SK-N-MC (cell line): ENCODE measurements at regions not wholly inside any gene's neighbourhood (a gene's known extent, or its start where the extent isn't known, plus 50 kb on each side); places are given as distances from the start of the nearest gene placed in this dataset.

ENCODE experiments used
- DNase-seq: peaks from one replicate; pipeline ENCODE4 v3.0.0-alpha.2; 2011; ENCODE audit warnings: low read depth, low spot score
- H3K27ac ChIP-seq: fragments of 200-600 bp; sonication (generic); 2 replicates; pipeline ENCODE4 v1.5.1; 2016; ENCODE audit warnings: mixed run types
- H3K36me3 ChIP-seq: fragments of 200-600 bp; sonication (generic); 2 replicates; pipeline ENCODE4 v1.6.1; 2017; ENCODE audit warnings: antibody characterized with exemption, low read length, mixed read lengths; ENCODE audit not compliant: insufficient read depth
- H3K4me3 ChIP-seq: fragments of 200-600 bp; sonication (generic); 2 replicates; pipeline ENCODE4 v1.5.1; 2016
- H3K9ac ChIP-seq: fragments of 200-600 bp; sonication (generic); 2 replicates; pipeline ENCODE4 v1.8.0; 2017; ENCODE audit warnings: mixed run types, mixed read lengths; ENCODE audit not compliant: insufficient read length
- H3K9me3 ChIP-seq: fragments of 200-600 bp; sonication (generic); 2 replicates; pipeline ENCODE4 v1.6.1; 2017; ENCODE audit warnings: low read depth, mild to moderate bottlenecking, antibody characterized with exemption, low read length, moderate library complexity, mixed read lengths
- EZH2 ChIP-seq: fragments of 200-600 bp; sonication (generic); IDR thresholded peaks from one replicate; pipeline ENCODE4 v1.6.1; 2017; ENCODE audit warnings: antibody characterized with exemption
- FOXP2 ChIP-seq: optimal IDR thresholded peaks from 2 replicates; pipeline ENCODE3; 2011; ENCODE audit warnings: mild to moderate bottlenecking, moderate library complexity; ENCODE audit not compliant: insufficient read depth; ENCODE audit errors: extremely low read length, control extremely low read depth
- POLR2AphosphoS5 ChIP-seq: IDR thresholded peaks from 2 replicates; pipeline ENCODE4 v1.6.1; 2012; ENCODE audit warnings: mild to moderate bottlenecking, low read depth, low read length, borderline replicate concordance

- H3K27ac ChIP-seq, result no peak overlapping the region
- no peak for TF ChIP-seq EZH2
- TF ChIP-seq POLR2AphosphoS5, result no peak
- no peak for TF ChIP-seq FOXP2
- H3K9ac ChIP-seq, result no peak overlapping the region
- no peaks in the 10 kb centered on the region for H3K36me3 ChIP-seq
- no peak for DNase-seq
- H3K4me3 ChIP-seq, result no peak overlapping the region
- no peaks in the 10 kb centered on the region for H3K9me3 ChIP-seq
Measured at GRCh38 chr5:89954916-89955315, 454.6 kb downstream of the CETN3 start.

GRCh38 chr5:89951876-89952275 is 457.7 kb downstream of the CETN3 start:
- Histone ChIP-seq H3K9ac (no peak overlapping the region), H3K9me3 (no peaks in the 10 kb centered on the region), H3K4me3 (no peak overlapping the region), H3K27ac (no peak overlapping the region), H3K36me3 (no peaks in the 10 kb centered on the region)
- TF ChIP-seq EZH2, result no peak
- TF ChIP-seq POLR2AphosphoS5, result no peak
- no peak for TF ChIP-seq FOXP2
- DNase-seq, result no peak

- no peak overlapping the region for H3K9ac ChIP-seq
- H3K4me3 ChIP-seq, result no peak overlapping the region
- no peaks in the 10 kb centered on the region for H3K9me3 ChIP-seq
- no peaks in the 10 kb centered on the region for H3K36me3 ChIP-seq
- H3K27ac ChIP-seq, result no peak overlapping the region
- no peak for TF ChIP-seq EZH2
- no peak for DNase-seq
Measured at GRCh38 chr5:89950234-89950633, 459.3 kb downstream of the CETN3 start.

- DNase-seq, result no peak
- H3K4me3 ChIP-seq, result no peak overlapping the region
- no peaks in the 10 kb centered on the region for H3K9me3 ChIP-seq
- no peak overlapping the region for H3K9ac ChIP-seq
- H3K27ac ChIP-seq, result no peak overlapping the region
- H3K36me3 ChIP-seq, result no peaks in the 10 kb centered on the region
- no peak for TF ChIP-seq FOXP2
- no peak for TF ChIP-seq POLR2AphosphoS5
- TF ChIP-seq EZH2, result no peak
Measured at GRCh38 chr5:89948977-89949376, 460.6 kb downstream of the CETN3 start.

GRCh38 chr5:89946916-89947315 is 462.6 kb downstream of the CETN3 start:
- no peaks in the 10 kb centered on the region for H3K9me3 ChIP-seq
- H3K36me3 ChIP-seq, result no peaks in the 10 kb centered on the region
- H3K9ac ChIP-seq, result no peak overlapping the region
- no peak for TF ChIP-seq FOXP2
- no peak for TF ChIP-seq EZH2
- no peak for TF ChIP-seq POLR2AphosphoS5
- no peak for DNase-seq
- H3K4me3 ChIP-seq, result no peak overlapping the region
- no peak overlapping the region for H3K27ac ChIP-seq

GRCh38 chr5:89946508-89946907 is 463.0 kb downstream of the CETN3 start:
- DNase-seq, result no peak
- H3K9me3 ChIP-seq, result no peaks in the 10 kb centered on the region
- H3K9ac ChIP-seq, result no peak overlapping the region
- no peak overlapping the region for H3K27ac ChIP-seq
- TF ChIP-seq FOXP2, result no peak
- TF ChIP-seq EZH2, result no peak
- TF ChIP-seq POLR2AphosphoS5, result no peak
- no peaks in the 10 kb centered on the region for H3K36me3 ChIP-seq
- H3K4me3 ChIP-seq, result no peak overlapping the region

GRCh38 chr5:89942171-89942570 is 467.4 kb downstream of the CETN3 start:
- Histone ChIP-seq H3K4me3 (no peak overlapping the region), H3K9ac (no peak overlapping the region), H3K36me3 (no peaks in the 10 kb centered on the region), H3K27ac (no peak overlapping the region), H3K9me3 (no peaks in the 10 kb centered on the region)
- no peak for DNase-seq
- no peak for TF ChIP-seq EZH2
- no peak for TF ChIP-seq FOXP2
- TF ChIP-seq POLR2AphosphoS5, result no peak

GRCh38 chr5:89936576-89936975 is 473.0 kb downstream of the CETN3 start:
- no peaks in the 10 kb centered on the region for H3K9me3 ChIP-seq
- TF ChIP-seq FOXP2, result no peak
- no peak for TF ChIP-seq EZH2
- no peak for TF ChIP-seq POLR2AphosphoS5
- no peaks in the 10 kb centered on the region for H3K36me3 ChIP-seq
- no peak overlapping the region for H3K4me3 ChIP-seq
- no peak overlapping the region for H3K9ac ChIP-seq
- H3K27ac ChIP-seq, result no peak overlapping the region
- DNase-seq, result no peak

- TF ChIP-seq FOXP2 (no peak), POLR2AphosphoS5 (no peak), EZH2 (no peak)
- no peak overlapping the region for H3K4me3 ChIP-seq
- DNase-seq, result no peak
- no peaks in the 10 kb centered on the region for H3K9me3 ChIP-seq
- H3K27ac ChIP-seq, result no peak overlapping the region
- no peak overlapping the region for H3K9ac ChIP-seq
- H3K36me3 ChIP-seq, result no peaks in the 10 kb centered on the region
Measured at GRCh38 chr5:89934069-89934468, 475.5 kb downstream of the CETN3 start.

- no peak for DNase-seq
- H3K9me3 ChIP-seq, result no peaks in the 10 kb centered on the region
- TF ChIP-seq FOXP2 (no peak), POLR2AphosphoS5 (no peak), EZH2 (no peak)
- no peak overlapping the region for H3K9ac ChIP-seq
- H3K27ac ChIP-seq, result no peak overlapping the region
- no peak overlapping the region for H3K4me3 ChIP-seq
- H3K36me3 ChIP-seq, result no peaks in the 10 kb centered on the region
Measured at GRCh38 chr5:89932771-89933181, 476.8 kb downstream of the CETN3 start.
